Activated naive CD8-positive, alpha-beta T cell treated with anti-CD3 and anti-CD28 coated beads, Interleukin-2, amount 50 U/mL, for 24 hours (primary cell): ENCODE measurements at regions not wholly inside any gene's neighbourhood (a gene's known extent, or its start where the extent isn't known, plus 50 kb on each side); places are given as distances from the start of the nearest gene placed in this dataset.
"Not testable (repeated sequence)": the region's sequence is repeated elsewhere in the genome, so short reads cannot be mapped to it uniquely, and the experiment has no call there.

Source experiments
- ATAC-seq: fragments of 150-1000 bp; cut with Tn5 transposase; one replicate; pipeline ENCODE4 v1.10.0; 2021
- DNase-seq: peaks from one replicate; pipeline ENCODE4 v3.0.0; 2021
- H3K27ac Mint-ChIP-seq: one replicate; pipeline ENCODE4 v1.8.0; 2021; ENCODE audit warnings: mild to moderate bottlenecking, mixed read lengths
- H3K27me3 Mint-ChIP-seq: one replicate; pipeline ENCODE4 v1.8.0; 2021; ENCODE audit warnings: mixed read lengths
- H3K36me3 Mint-ChIP-seq: one replicate; pipeline ENCODE4 v1.8.0; 2021; ENCODE audit warnings: low read depth, mixed read lengths
- H3K4me1 Mint-ChIP-seq: one replicate; pipeline ENCODE4 v1.8.0; 2021; ENCODE audit warnings: mixed read lengths
- H3K4me3 Mint-ChIP-seq: one replicate; pipeline ENCODE4 v1.8.0; 2021; ENCODE audit warnings: mild to moderate bottlenecking, moderate library complexity, mixed read lengths
- H3K9me3 Mint-ChIP-seq: one replicate; pipeline ENCODE4 v1.8.0; 2021; ENCODE audit warnings: mixed read lengths

DNA sequence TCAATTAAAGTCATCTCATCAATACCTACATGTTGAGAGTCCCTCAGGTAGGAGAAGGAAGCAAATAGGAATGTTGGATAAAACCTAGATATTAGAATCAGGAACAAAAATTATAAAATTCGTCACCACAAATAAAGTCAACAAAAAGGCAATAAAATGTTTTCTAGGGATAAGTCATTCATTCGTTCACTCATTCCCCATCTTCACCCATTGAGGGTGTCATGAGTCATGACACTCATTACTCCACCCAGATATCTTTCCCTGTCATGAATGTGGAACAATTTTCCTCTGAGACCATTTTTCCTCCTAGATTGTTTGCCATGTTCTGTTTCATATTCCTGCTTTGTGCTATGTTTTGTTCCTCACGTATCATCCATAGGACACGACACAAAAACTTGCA lies 50.9 kb upstream of the OLIG3 start:
- H3K27ac Mint-ChIP-seq: no peak overlapping the region
- peaks cover 4% of the 10 kb centered on the region for H3K27me3 Mint-ChIP-seq
- ATAC-seq (no peak), DNase-seq (no peak)
- H3K4me3 Mint-ChIP-seq: no peak overlapping the region
- H3K36me3 Mint-ChIP-seq: no peaks in the 10 kb centered on the region
- H3K9me3 Mint-ChIP-seq: peaks cover 5% of the 10 kb centered on the region
- H3K4me1 Mint-ChIP-seq: peaks cover 8% of the 10 kb centered on the region

- no peak overlapping the region for H3K4me3 Mint-ChIP-seq
- H3K4me1 Mint-ChIP-seq: peaks cover 5% of the 10 kb centered on the region
- no peak overlapping the region for H3K27ac Mint-ChIP-seq
- H3K27me3 Mint-ChIP-seq: peaks cover 4% of the 10 kb centered on the region
- DNase-seq: no peak
- no peak for ATAC-seq
- H3K36me3 Mint-ChIP-seq: no peaks in the 10 kb centered on the region
- H3K9me3 Mint-ChIP-seq: peaks cover 1% of the 10 kb centered on the region
Observed at GRCh38 chr6:137547186-137547585, 53.0 kb upstream of the OLIG3 start.

GRCh38 chr6:137547601-137548000 lies 53.4 kb upstream of the OLIG3 start:
- DNase-seq (no peak), ATAC-seq (no peak)
- H3K27ac Mint-ChIP-seq: no peak overlapping the region
- peaks cover 4% of the 10 kb centered on the region for H3K27me3 Mint-ChIP-seq
- no peak overlapping the region for H3K4me3 Mint-ChIP-seq
- H3K9me3 Mint-ChIP-seq: no peaks in the 10 kb centered on the region
- H3K4me1 Mint-ChIP-seq: peaks cover 3% of the 10 kb centered on the region
- H3K36me3 Mint-ChIP-seq: no peaks in the 10 kb centered on the region

DNA sequence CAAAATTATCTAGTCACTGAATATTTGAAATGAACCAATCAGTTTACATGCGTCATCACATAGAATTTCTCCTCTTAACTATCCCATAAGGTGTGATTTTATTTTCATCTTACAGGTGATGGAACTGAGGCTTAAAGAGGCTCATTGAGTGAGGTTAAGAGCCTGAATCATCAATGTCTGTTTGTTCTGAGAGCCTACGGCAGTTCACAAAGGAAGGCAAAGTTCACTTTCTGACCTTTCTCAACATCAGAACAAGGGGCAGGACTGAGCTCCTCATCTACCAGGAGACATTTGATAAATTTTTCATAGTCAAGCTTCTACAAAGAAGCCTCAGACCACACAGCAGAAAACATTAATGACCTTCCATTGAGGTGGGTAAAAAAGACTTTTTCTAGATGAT lies 54.9 kb upstream of the OLIG3 start:
- Mint-ChIP-seq H3K9me3 (no peaks in the 10 kb centered on the region), H3K4me3 (no peak overlapping the region), H3K4me1 (no peaks in the 10 kb centered on the region), H3K36me3 (no peaks in the 10 kb centered on the region), H3K27me3 (peaks cover 4% of the 10 kb centered on the region), H3K27ac (no peak overlapping the region)
- ATAC-seq (no peak), DNase-seq (no peak)

DNA sequence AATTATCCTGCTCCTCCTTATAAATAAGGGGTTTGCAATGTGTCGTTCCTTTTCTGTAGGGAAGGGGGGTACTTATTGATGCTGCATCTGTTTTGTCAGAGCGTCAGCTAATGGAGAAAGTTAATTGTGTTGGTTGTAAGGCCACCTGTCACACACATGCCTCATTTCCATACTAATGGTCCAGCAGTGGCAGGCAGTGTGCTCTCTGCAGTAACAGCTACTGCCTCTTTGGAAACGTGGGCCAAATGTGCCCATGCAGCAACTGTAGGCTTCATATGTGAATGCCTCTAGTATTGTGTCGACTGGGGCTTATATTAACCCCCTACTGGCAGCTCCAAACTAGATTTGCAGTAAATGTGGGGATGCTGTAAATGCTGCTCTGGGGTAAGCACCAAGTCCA lies 56.3 kb upstream of the OLIG3 start:
- Mint-ChIP-seq H3K36me3 (no peaks in the 10 kb centered on the region), H3K27me3 (no peaks in the 10 kb centered on the region), H3K4me1 (no peaks in the 10 kb centered on the region), H3K9me3 (peaks cover 5% of the 10 kb centered on the region), H3K4me3 (no peak overlapping the region), H3K27ac (no peak overlapping the region)
- ATAC-seq: no peak
- no peak for DNase-seq

GRCh38 chr6:137552146-137552545 lies 58.0 kb upstream of the OLIG3 start:
- Mint-ChIP-seq H3K27me3 (no peaks in the 10 kb centered on the region), H3K27ac (no peak overlapping the region), H3K4me3 (no peak overlapping the region), H3K36me3 (no peaks in the 10 kb centered on the region), H3K9me3 (peaks cover 5% of the 10 kb centered on the region), H3K4me1 (no peaks in the 10 kb centered on the region)
- ATAC-seq (no peak), DNase-seq (no peak)

GRCh38 chr6:137552809-137553208 lies 58.6 kb upstream of the OLIG3 start:
- H3K9me3 Mint-ChIP-seq: peaks cover 5% of the 10 kb centered on the region
- no peak for DNase-seq
- H3K4me1 Mint-ChIP-seq: no peaks in the 10 kb centered on the region
- H3K27me3 Mint-ChIP-seq: no peaks in the 10 kb centered on the region
- ATAC-seq: no peak
- no peak overlapping the region for H3K4me3 Mint-ChIP-seq
- H3K36me3 Mint-ChIP-seq: no peaks in the 10 kb centered on the region
- no peak overlapping the region for H3K27ac Mint-ChIP-seq

DNA sequence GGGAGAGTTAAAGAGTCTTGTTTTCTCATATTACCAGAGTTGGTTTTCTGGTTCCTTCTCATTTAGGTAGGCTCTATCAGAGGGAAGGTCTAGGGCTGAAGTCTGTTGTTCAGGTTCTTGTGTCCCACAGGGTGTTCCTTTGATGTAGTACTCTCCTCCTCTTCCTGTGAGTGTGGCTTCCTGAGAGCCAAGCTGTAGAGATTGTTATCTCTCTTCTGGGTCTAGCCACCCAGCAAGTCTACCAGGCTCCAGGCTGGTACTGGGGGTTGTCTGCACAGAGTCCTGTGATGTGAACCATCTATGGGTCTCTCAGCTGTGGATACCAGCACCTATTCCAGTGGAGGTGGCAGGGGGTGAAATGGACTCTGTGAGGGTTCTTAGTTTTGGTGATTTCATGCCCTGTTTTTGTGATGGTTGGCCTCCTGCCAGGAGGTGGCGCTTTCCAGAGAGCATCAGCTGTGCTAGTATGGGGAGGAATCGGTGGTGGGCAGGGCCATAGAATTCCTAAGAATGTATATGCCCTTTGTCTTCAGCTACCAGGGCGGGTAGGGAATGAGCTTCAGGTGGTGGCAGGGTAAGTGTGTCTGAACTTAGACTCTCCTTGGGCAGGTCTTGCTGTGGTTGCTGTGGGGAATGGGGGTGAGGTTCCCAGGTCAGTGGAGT lies 65.5 kb upstream of the OLIG3 start:
- H3K4me3 Mint-ChIP-seq, H3K36me3 Mint-ChIP-seq, H3K27me3 Mint-ChIP-seq, ATAC-seq: not testable (repeated sequence)
- Mint-ChIP-seq H3K9me3 (peaks cover 12% of the 10 kb centered on the region), H3K4me1 (peaks cover 22% of the 10 kb centered on the region), H3K27ac (peak overlapping the region; percentile 1)
- DNase-seq: peak; percentile 5

GRCh38 chr6:137560184-137560563 lies 66.0 kb upstream of the OLIG3 start:
- Mint-ChIP-seq H3K36me3 (peaks cover 1% of the 10 kb centered on the region), H3K27me3 (no peaks in the 10 kb centered on the region), H3K4me3 (no peak overlapping the region), H3K9me3 (peaks cover 12% of the 10 kb centered on the region), H3K27ac (no peak overlapping the region), H3K4me1 (peaks cover 22% of the 10 kb centered on the region)
- DNase-seq (no peak), ATAC-seq (no peak)

- DNase-seq (no peak), ATAC-seq (no peak)
- H3K27ac Mint-ChIP-seq: no peak overlapping the region
Observed at GRCh38 chr6:137568067-137568466, 73.9 kb upstream of the OLIG3 start.

GRCh38 chr6:137570393-137570792 lies 76.2 kb upstream of the OLIG3 start:
- Mint-ChIP-seq H3K27me3 (peaks cover 10% of the 10 kb centered on the region), H3K4me1 (peaks cover 2% of the 10 kb centered on the region), H3K4me3 (no peak overlapping the region), H3K36me3 (no peaks in the 10 kb centered on the region), H3K27ac (no peak overlapping the region), H3K9me3 (no peaks in the 10 kb centered on the region)
- DNase-seq: no peak
- no peak for ATAC-seq

More at GRCh38 chr6:137568067-137568466, 73.9 kb upstream of the OLIG3 start:
- Mint-ChIP-seq H3K4me1 (peaks cover 2% of the 10 kb centered on the region), H3K9me3 (peaks cover 6% of the 10 kb centered on the region), H3K36me3 (no peaks in the 10 kb centered on the region), H3K4me3 (no peak overlapping the region), H3K27me3 (peaks cover 3% of the 10 kb centered on the region)

DNA sequence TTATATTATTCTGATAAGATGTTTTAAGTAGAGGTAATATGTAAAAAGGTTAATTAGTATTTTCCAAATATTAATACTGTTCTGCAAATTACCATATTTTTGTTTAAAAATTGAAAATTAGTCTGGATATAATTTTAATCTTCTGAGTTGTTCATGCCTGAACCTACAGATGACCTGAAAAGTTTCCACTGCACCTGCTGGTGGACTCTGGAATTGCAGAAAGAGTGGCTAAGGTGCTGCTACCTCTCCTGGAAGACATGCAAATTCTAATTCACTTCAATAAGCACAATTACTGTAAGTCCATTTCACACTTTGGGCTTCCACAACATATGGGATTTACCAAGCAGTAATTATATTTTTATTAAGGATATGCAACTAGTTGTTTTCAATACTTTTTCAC lies 77.7 kb upstream of the OLIG3 start:
- H3K4me3 Mint-ChIP-seq: no peak overlapping the region
- ATAC-seq (no peak), DNase-seq (peak; percentile 66)
- H3K4me1 Mint-ChIP-seq: peaks cover 2% of the 10 kb centered on the region
- H3K27me3 Mint-ChIP-seq: peaks cover 10% of the 10 kb centered on the region
- no peaks in the 10 kb centered on the region for H3K9me3 Mint-ChIP-seq
- no peak overlapping the region for H3K27ac Mint-ChIP-seq
- no peaks in the 10 kb centered on the region for H3K36me3 Mint-ChIP-seq

DNA sequence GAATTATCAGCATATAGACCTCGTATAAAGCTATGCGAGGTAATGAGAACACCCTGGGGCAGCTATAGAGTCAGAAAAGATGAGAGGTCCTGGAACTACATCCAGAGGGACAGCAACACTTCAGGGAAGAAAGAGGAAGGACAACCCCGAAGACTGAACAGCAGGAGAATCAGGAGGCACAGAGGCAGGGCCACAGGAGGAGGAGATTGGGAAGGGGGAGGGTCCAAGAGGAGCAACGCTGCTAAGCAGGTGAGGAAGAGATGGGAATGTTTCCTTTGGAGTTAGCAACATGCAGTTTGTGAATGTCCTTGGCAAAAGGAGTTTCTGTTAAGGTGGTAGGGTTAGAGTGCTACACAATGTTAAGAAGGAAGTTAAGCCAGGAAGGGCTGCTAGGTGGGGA lies 79.5 kb upstream of the OLIG3 start:
- no peak for ATAC-seq

DNA sequence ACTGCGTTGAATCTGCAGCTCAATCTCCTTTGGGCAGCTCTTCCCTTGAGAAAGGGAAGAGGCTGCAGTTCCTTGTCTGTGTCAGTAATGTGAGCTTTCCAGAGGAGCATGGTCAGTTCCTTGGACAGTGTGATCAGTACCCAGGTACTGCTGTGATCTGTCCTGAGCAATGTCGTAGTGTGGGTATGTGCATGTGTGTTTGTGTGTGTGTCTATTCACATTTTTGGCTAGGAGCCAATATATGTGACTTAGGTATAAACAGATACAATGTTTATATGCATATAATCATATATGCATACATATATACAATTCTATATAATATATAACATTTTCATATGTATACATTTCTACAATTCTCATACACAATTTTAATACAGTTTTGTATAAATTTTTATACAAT lies 85.4 kb upstream of the OLIG3 start:
- Mint-ChIP-seq H3K36me3 (no peaks in the 10 kb centered on the region), H3K4me1 (no peaks in the 10 kb centered on the region), H3K27ac (no peak overlapping the region), H3K4me3 (no peak overlapping the region), H3K27me3 (no peaks in the 10 kb centered on the region), H3K9me3 (no peaks in the 10 kb centered on the region)
- no peak for ATAC-seq
- no peak for DNase-seq

More for the DNA sequence above, 79.5 kb upstream of the OLIG3 start:
- H3K9me3 Mint-ChIP-seq: no peaks in the 10 kb centered on the region
- H3K4me3 Mint-ChIP-seq: no peak overlapping the region
- H3K4me1 Mint-ChIP-seq: peaks cover 2% of the 10 kb centered on the region
- H3K27me3 Mint-ChIP-seq: peaks cover 10% of the 10 kb centered on the region
- H3K36me3 Mint-ChIP-seq: no peaks in the 10 kb centered on the region
- H3K27ac Mint-ChIP-seq: no peak overlapping the region
- no peak for DNase-seq

- ATAC-seq (no peak), DNase-seq (no peak)
- no peaks in the 10 kb centered on the region for H3K27me3 Mint-ChIP-seq
- H3K27ac Mint-ChIP-seq: no peak overlapping the region
- H3K4me1 Mint-ChIP-seq: no peaks in the 10 kb centered on the region
- no peaks in the 10 kb centered on the region for H3K36me3 Mint-ChIP-seq
- no peak overlapping the region for H3K4me3 Mint-ChIP-seq
- H3K9me3 Mint-ChIP-seq: no peaks in the 10 kb centered on the region
Observed at GRCh38 chr6:137581019-137581707, 87.0 kb upstream of the OLIG3 start.
